Endodermal cell (in vitro differentiated cells): ENCODE measurements at regions not wholly inside any gene's neighbourhood (a gene's known extent, or its start where the extent isn't known, plus 50 kb on each side); places are given as distances from the start of the nearest gene placed in this dataset.

Experiments
- DNase-seq: peaks from one replicate; pipeline ENCODE4 v3.0.0-alpha.2; 2017
- H3K27ac ChIP-seq: 2 replicates; pipeline ENCODE4 v1.5.1; 2013; ENCODE audit warnings: mild to moderate bottlenecking, low read depth, low read length, moderate library complexity
- H3K27me3 ChIP-seq: 2 replicates; pipeline ENCODE4 v1.6.1; 2013; ENCODE audit warnings: mild to moderate bottlenecking, low read length, moderate library complexity; ENCODE audit not compliant: insufficient read depth, control insufficient read depth, poor library complexity, severe bottlenecking
- H3K36me3 ChIP-seq: 2 replicates; pipeline ENCODE4 v1.7.0; 2013; ENCODE audit warnings: mild to moderate bottlenecking, low read length, moderate library complexity; ENCODE audit not compliant: control insufficient read depth, insufficient read depth
- H3K4me1 ChIP-seq: one replicate; pipeline ENCODE4 v1.7.0; 2013; ENCODE audit warnings: low read length; ENCODE audit not compliant: control insufficient read depth, insufficient read depth
- H3K4me3 ChIP-seq: 2 replicates; pipeline ENCODE4 v1.5.1; 2013; ENCODE audit warnings: mild to moderate bottlenecking, low read length, moderate library complexity
- H3K9ac ChIP-seq: 2 replicates; pipeline ENCODE4 v1.6.1; 2013; ENCODE audit warnings: mild to moderate bottlenecking, low read length, moderate library complexity; ENCODE audit not compliant: poor library complexity, severe bottlenecking; ENCODE audit errors: extremely low read depth
- H3K9me3 ChIP-seq: 2 replicates; pipeline ENCODE4 v1.6.1; 2013; ENCODE audit warnings: mild to moderate bottlenecking, low read length, moderate library complexity; ENCODE audit not compliant: control insufficient read depth
- H3K27ac Mint-ChIP-seq: 2 replicates; pipeline ENCODE4 v1.8.0; 2020; ENCODE audit warnings: mixed read lengths
- H3K27me3 Mint-ChIP-seq: 2 replicates; pipeline ENCODE4 v1.8.0; 2021; ENCODE audit warnings: mild to moderate bottlenecking, mixed read lengths; ENCODE audit not compliant: insufficient read depth
- H3K36me3 Mint-ChIP-seq: 2 replicates; pipeline ENCODE4 v1.8.0; 2020; ENCODE audit warnings: low read depth, mixed read lengths
- H3K4me1 Mint-ChIP-seq: 2 replicates; pipeline ENCODE4 v1.8.0; 2020; ENCODE audit warnings: mixed read lengths
- H3K4me3 Mint-ChIP-seq: 2 replicates; pipeline ENCODE4 v1.8.0; 2020; ENCODE audit warnings: mild to moderate bottlenecking, moderate library complexity, mixed read lengths
- H3K9me3 Mint-ChIP-seq: 2 replicates; pipeline ENCODE4 v1.8.0; 2020; ENCODE audit warnings: mild to moderate bottlenecking, mixed read lengths
- WGBS, 2 experiments: methylation state at CpG; one replicate each; pipeline versions ENCODE4 v1.1.5 to v1.1.7; 2013; ENCODE audit warnings: missing lambda C conversion rate in 2 of 2, mixed read lengths in 1 of 2; ENCODE audit not compliant: insufficient coverage in 1 of 2, insufficient read length in 1 of 2; 5-methylcytosine and 5-hydroxymethylcytosine counted together
- TF ChIP-seq, protein P1 (sequence below): fragments of 200-600 bp; sonication (generic); conservative IDR thresholded peaks from 2 replicates; pipeline ENCODE4 v1.5.0; 2021; ENCODE audit warnings: antibody characterized with exemption, mild to moderate bottlenecking

DNA sequence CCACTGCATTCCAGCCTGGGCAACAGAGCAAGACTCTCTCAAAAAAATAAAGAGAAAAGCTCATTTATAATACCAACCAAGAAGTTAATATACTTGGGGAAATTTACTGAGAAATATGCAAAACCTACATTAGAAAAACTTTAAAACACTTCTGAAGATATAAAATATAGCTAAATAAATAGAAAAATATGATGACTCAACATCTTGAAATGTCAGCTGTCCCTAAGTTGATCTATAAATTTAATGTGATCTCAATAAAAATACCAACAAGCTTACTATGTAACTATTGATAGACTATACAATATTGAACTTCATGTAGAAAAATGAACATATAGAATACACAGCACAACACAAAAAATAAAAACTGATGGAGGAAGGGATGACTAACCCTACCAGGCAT, 87.5 kb upstream of the INTU start:
- Mint-ChIP-seq H3K27me3 (no peaks in the 10 kb centered on the region), H3K9me3 (peaks cover 10% of the 10 kb centered on the region), H3K27ac (no peak overlapping the region), H3K36me3 (peaks cover 7% of the 10 kb centered on the region), H3K4me3 (no peak overlapping the region), H3K4me1 (peaks cover 2% of the 10 kb centered on the region)
- TF ChIP-seq, protein P1, sequence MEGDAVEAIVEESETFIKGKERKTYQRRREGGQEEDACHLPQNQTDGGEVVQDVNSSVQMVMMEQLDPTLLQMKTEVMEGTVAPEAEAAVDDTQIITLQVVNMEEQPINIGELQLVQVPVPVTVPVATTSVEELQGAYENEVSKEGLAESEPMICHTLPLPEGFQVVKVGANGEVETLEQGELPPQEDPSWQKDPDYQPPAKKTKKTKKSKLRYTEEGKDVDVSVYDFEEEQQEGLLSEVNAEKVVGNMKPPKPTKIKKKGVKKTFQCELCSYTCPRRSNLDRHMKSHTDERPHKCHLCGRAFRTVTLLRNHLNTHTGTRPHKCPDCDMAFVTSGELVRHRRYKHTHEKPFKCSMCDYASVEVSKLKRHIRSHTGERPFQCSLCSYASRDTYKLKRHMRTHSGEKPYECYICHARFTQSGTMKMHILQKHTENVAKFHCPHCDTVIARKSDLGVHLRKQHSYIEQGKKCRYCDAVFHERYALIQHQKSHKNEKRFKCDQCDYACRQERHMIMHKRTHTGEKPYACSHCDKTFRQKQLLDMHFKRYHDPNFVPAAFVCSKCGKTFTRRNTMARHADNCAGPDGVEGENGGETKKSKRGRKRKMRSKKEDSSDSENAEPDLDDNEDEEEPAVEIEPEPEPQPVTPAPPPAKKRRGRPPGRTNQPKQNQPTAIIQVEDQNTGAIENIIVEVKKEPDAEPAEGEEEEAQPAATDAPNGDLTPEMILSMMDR = no peak
- Histone ChIP-seq H3K27ac (no peak overlapping the region), H3K4me3 (no peak overlapping the region), H3K27me3 (no peaks in the 10 kb centered on the region), H3K9me3 (no peaks in the 10 kb centered on the region), H3K4me1 (no peaks in the 10 kb centered on the region), H3K9ac (no peak overlapping the region), H3K36me3 (no peaks in the 10 kb centered on the region)
- DNase-seq = no peak

DNA sequence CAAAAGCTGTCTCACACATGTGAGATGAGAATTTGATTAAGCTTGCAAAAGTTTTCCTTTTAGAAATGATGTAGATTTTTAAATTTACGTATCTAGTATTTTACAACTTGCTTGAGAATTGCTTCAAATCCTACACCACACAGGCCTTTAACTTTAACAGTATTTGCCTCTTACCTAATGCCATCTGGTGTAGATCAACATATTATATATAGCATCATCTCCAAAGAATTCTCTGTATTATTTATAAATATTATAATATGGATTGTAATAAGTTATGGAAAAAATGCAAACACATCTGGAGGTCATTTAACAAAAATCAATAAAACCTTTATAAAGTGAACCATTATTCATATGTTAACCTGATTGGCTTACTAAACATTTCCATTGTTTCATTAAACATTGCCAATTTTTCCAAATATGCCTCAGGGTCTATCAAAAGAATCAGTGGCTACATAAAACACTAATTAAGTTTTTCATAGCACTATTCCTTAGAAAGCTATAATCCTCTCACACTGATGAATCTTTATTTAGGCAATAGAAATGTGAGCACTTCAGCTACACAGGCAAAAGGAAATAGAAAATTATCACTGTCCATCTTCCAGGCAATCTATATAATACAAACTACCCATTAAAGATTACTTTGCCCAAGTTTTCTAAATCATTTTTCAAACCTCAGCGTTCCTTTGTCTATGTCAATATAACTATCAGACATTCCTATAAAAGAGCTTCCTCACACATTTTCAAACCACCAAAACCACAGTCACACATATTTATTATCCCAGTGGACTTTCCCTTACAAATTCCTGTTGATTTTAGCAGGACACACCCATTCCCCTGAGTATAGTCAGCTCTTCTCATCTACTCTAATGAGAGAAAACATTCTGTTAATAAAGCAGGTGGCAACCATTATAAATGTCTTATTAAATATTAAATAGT, 83.5 kb upstream of the INTU start:
- Histone ChIP-seq H3K27ac (no peak overlapping the region), H3K4me3 (no peak overlapping the region), H3K27me3 (no peaks in the 10 kb centered on the region), H3K9me3 (peaks cover 13% of the 10 kb centered on the region), H3K4me1 (no peaks in the 10 kb centered on the region), H3K9ac (no peak overlapping the region), H3K36me3 (no peaks in the 10 kb centered on the region)
- Mint-ChIP-seq H3K4me3 (no peak overlapping the region), H3K9me3 (peaks cover 25% of the 10 kb centered on the region), H3K4me1 (no peaks in the 10 kb centered on the region), H3K27ac (no peak overlapping the region), H3K27me3 (no peaks in the 10 kb centered on the region), H3K36me3 (peaks cover 7% of the 10 kb centered on the region)
- WGBS, 2 experiments = 97 to 100% methylated on average over 1 to 2 of the region's 2 CpGs
- no peak for DNase-seq
- TF ChIP-seq, protein P1 = no peak

DNA sequence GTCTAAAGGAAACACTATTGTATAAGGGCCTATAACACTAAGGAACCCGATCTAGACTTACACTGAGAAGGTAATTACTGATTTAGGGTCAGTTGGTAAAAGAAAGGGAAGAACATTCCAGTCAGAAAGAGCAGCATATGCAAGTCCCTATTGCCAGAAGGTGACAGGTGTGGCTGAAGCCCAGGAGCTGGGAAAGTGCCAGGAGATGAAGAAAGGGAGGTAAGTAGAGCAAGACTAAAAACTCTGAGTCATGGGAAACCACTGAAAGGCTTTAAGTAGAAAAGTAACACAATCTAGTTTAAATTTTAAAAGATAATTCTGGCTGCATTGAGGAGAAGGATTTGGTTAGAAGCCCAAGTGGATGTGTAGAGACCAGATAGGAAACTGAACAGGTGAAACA, 77.7 kb upstream of the INTU start:
- DNase-seq = no peak
- WGBS, 2 experiments = 94 to 100% methylated on average over 1 of the region's 1 CpG
- Histone ChIP-seq H3K27ac (no peak overlapping the region), H3K9ac (no peak overlapping the region), H3K4me3 (no peak overlapping the region), H3K4me1 (no peaks in the 10 kb centered on the region), H3K9me3 (peaks cover 13% of the 10 kb centered on the region), H3K27me3 (no peaks in the 10 kb centered on the region), H3K36me3 (no peaks in the 10 kb centered on the region)
- no peak overlapping the region for H3K27ac Mint-ChIP-seq
- no peak overlapping the region for H3K4me3 Mint-ChIP-seq
- no peaks in the 10 kb centered on the region for H3K4me1 Mint-ChIP-seq
- H3K36me3 Mint-ChIP-seq = peaks cover 2% of the 10 kb centered on the region
- H3K9me3 Mint-ChIP-seq = peaks cover 17% of the 10 kb centered on the region
- no peaks in the 10 kb centered on the region for H3K27me3 Mint-ChIP-seq
- TF ChIP-seq, protein P1 = no peak
